ENCODE measurements at regions not wholly inside any gene's neighbourhood (a gene's known extent, or its start where the extent isn't known, plus 50 kb on each side); places are given as distances from the start of the nearest gene placed in this dataset.

DNA sequence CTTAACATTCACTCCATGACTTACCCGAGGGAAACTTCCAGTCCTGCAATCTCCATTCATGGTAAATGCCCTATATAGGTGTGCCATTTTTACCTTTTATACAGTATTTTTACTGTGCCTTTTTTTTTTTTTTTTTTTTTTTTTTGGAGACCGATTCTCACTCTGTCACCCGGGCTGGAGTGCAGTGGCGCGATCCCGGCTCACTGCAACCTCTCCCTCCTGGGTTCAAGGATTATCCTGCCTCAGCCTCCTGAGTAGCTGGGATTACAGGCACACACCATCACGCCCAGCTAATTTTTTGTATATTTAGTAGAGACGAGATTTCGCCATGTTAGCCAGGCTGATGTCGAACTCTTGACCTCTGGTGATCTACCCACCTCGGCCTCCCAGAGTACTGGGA lies 124.4 kb upstream of the PLPPR4 start:
- WGBS (ENCODE audit: extremely low coverage, insufficient coverage, low lambda C conversion rate): no CpG with 5 or more reads among the region's 11 CpGs
- no peak overlapping the region for H3K23ac ChIP-seq (ENCODE audit: low read length)

DNA sequence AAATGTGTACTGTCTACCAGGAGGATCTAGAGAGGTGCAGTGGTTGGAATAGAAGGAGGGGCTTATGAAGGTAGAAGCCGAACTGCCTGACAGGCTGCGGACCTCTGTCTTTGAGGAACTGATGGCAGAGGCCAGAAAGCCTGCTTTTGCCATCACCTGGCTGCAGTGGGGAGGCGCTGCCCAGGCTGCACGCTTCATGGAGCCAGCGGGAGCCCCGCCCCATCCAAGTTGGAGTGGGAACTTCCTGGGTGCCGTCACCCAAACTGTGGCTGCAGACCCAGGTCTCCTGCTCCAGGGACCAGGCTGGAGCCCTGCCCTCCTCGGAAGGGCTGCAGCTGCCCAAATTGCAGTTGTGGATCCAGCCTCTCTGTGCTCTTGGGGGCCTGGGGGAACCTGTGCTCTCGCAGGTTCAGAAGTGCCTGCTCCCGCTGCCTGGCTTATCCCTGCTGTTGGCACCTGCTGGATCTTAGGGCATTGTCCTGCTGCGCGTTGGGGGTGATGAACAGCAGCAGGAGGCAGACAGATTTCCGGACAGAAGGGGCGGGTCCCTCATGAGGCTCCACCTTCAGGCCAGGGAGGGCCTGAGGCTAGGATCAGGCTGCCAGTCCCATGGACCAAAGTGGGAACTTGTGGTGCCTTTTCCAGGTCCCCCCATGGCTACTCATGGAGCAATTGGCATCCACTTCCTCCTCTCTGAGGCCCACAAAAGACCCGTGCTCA lies 118.0 kb upstream of the PLPPR4 start:
- no peaks in the 10 kb centered on the region for H3K36me3 ChIP-seq (ENCODE audit: control insufficient read depth, insufficient read depth, low read length)
- no peaks in the 10 kb centered on the region for H3K79me1 ChIP-seq (ENCODE audit: low read length)
- no peak overlapping the region for H2AK5ac ChIP-seq (ENCODE audit: low read length)
- H2BK5ac ChIP-seq (ENCODE audit: low read length): no peak overlapping the region
- H3K79me2 ChIP-seq (ENCODE audit: control insufficient read depth, insufficient read depth, low read length): no peaks in the 10 kb centered on the region
- H3K9ac ChIP-seq (ENCODE audit: low read length): no peak overlapping the region
- no peak overlapping the region for H2BK15ac ChIP-seq (replicated peaks; ENCODE audit: low read depth)
- H3K27me3 ChIP-seq (ENCODE audit: insufficient read depth, low read length, poor library complexity): no peaks in the 10 kb centered on the region
- no peak overlapping the region for H3K23ac ChIP-seq (ENCODE audit: low read length)
- H3K4me1 ChIP-seq (ENCODE audit: control insufficient read depth, low read depth, low read length): no peaks in the 10 kb centered on the region
- no peak overlapping the region for H3K56ac ChIP-seq (ENCODE audit: low read length)
- H2BK120ac ChIP-seq (ENCODE audit: low read depth, low read length): no peak overlapping the region
- H4K5ac ChIP-seq (ENCODE audit: low read length): no peak overlapping the region
- no peak overlapping the region for H3K27ac ChIP-seq (ENCODE audit: low read depth, low read length)
- WGBS (ENCODE audit: extremely low coverage, insufficient coverage, low lambda C conversion rate): no CpG with 5 or more reads among the region's 15 CpGs
- no peak overlapping the region for H3K4ac ChIP-seq (ENCODE audit: low read depth, low read length)
- no peak overlapping the region for H3K4me3 ChIP-seq (ENCODE audit: low read length)
- DNase-seq: no peak
- H3K4me2 ChIP-seq (ENCODE audit: low read length): no peak overlapping the region
- H3K18ac ChIP-seq (ENCODE audit: low read length): no peak overlapping the region
- H4K8ac ChIP-seq (ENCODE audit: low read depth, low read length): no peak overlapping the region

More for the DNA sequence above, 124.4 kb upstream of the PLPPR4 start:
- no peak overlapping the region for H2AK5ac ChIP-seq (ENCODE audit: low read length)
- H3K18ac ChIP-seq (ENCODE audit: low read length): no peak overlapping the region
- H3K4me1 ChIP-seq (ENCODE audit: control insufficient read depth, low read depth, low read length): no peaks in the 10 kb centered on the region
- no peak overlapping the region for H3K56ac ChIP-seq (ENCODE audit: low read length)
- no peak overlapping the region for H2BK5ac ChIP-seq (ENCODE audit: low read length)
- H3K4ac ChIP-seq (ENCODE audit: low read depth, low read length): no peak overlapping the region
- no peaks in the 10 kb centered on the region for H3K79me2 ChIP-seq (ENCODE audit: control insufficient read depth, insufficient read depth, low read length)
- H3K27ac ChIP-seq (ENCODE audit: low read depth, low read length): no peak overlapping the region
- H3K4me3 ChIP-seq (ENCODE audit: low read length): no peak overlapping the region
- H2BK120ac ChIP-seq (ENCODE audit: low read depth, low read length): no peak overlapping the region
- no peaks in the 10 kb centered on the region for H3K36me3 ChIP-seq (ENCODE audit: control insufficient read depth, insufficient read depth, low read length)
- no peaks in the 10 kb centered on the region for H3K79me1 ChIP-seq (ENCODE audit: low read length)
- H3K4me2 ChIP-seq (ENCODE audit: low read length): no peak overlapping the region
- H4K8ac ChIP-seq (ENCODE audit: low read depth, low read length): no peak overlapping the region
- no peaks in the 10 kb centered on the region for H3K27me3 ChIP-seq (ENCODE audit: insufficient read depth, low read length, poor library complexity)
- no peak overlapping the region for H3K9ac ChIP-seq (ENCODE audit: low read length)
- no peak for DNase-seq
- no peak overlapping the region for H2BK15ac ChIP-seq (replicated peaks; ENCODE audit: low read depth)
- no peak overlapping the region for H4K5ac ChIP-seq (ENCODE audit: low read length)

DNA sequence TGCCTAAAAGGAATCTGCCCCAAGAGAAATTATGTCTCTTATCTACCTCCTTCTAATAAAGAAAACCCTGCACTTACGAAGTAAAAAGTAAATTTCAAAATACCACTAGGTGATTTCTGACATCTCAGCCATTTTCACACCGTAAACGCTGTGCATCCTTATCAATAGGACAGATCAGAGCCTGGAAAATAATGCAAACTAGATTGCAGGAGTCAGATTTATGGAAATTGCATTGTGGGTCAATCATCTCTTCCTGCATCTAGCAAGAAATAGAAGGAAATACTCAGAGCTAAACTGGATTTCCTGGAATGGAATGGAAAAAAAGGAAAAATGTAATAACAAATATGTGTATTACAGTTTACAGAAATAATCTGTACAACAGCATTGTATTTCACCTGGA lies 114.3 kb upstream of the PLPPR4 start:
- no peak overlapping the region for H3K4me2 ChIP-seq (ENCODE audit: low read length)
- DNase-seq: no peak
- H2BK15ac ChIP-seq (replicated peaks; ENCODE audit: low read depth): no peak overlapping the region
- no peak overlapping the region for H3K27ac ChIP-seq (ENCODE audit: low read depth, low read length)
- H3K79me1 ChIP-seq (ENCODE audit: low read length): no peaks in the 10 kb centered on the region
- H3K79me2 ChIP-seq (ENCODE audit: control insufficient read depth, insufficient read depth, low read length): no peaks in the 10 kb centered on the region
- H3K23ac ChIP-seq (ENCODE audit: low read length): no peak overlapping the region
- H2BK5ac ChIP-seq (ENCODE audit: low read length): no peak overlapping the region
- H3K36me3 ChIP-seq (ENCODE audit: control insufficient read depth, insufficient read depth, low read length): no peaks in the 10 kb centered on the region
- no peaks in the 10 kb centered on the region for H3K27me3 ChIP-seq (ENCODE audit: insufficient read depth, low read length, poor library complexity)
- no peak overlapping the region for H4K5ac ChIP-seq (ENCODE audit: low read length)
- no peak overlapping the region for H2AK5ac ChIP-seq (ENCODE audit: low read length)
- no peak overlapping the region for H3K4me3 ChIP-seq (ENCODE audit: low read length)
- H3K9ac ChIP-seq (ENCODE audit: low read length): no peak overlapping the region
- no CpG with 5 or more reads among the region's 3 CpGs for WGBS (ENCODE audit: extremely low coverage, insufficient coverage, low lambda C conversion rate)
- H4K8ac ChIP-seq (ENCODE audit: low read depth, low read length): no peak overlapping the region
- H3K4me1 ChIP-seq (ENCODE audit: control insufficient read depth, low read depth, low read length): no peaks in the 10 kb centered on the region
- no peak overlapping the region for H3K4ac ChIP-seq (ENCODE audit: low read depth, low read length)
- no peak overlapping the region for H3K56ac ChIP-seq (ENCODE audit: low read length)
- no peak overlapping the region for H3K18ac ChIP-seq (ENCODE audit: low read length)
- H2BK120ac ChIP-seq (ENCODE audit: low read depth, low read length): no peak overlapping the region

DNA sequence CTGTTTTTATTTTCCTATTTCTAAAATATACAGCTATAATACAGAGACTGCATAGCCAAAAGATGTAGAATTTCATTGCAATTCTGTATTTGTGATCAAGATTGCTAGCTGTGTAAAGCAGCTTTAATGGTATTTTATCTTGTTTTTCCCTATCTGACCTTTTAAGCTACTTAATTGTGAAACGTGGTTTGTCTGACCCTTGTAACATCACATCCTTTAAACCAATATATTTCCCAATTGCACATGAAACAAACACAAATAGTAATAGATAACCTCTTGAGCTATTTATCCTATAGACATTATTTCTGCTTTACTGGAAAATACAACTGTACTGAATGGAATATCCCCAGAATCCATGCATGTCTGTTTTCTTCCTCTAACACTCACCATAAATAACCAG lies 112.2 kb upstream of the PLPPR4 start:
- Histone ChIP-seq H3K18ac (ENCODE audit: low read length) (no peak overlapping the region), H3K4ac (ENCODE audit: low read depth, low read length) (no peak overlapping the region), H3K27ac (ENCODE audit: low read depth, low read length) (no peak overlapping the region), H2BK5ac (ENCODE audit: low read length) (no peak overlapping the region), H3K9ac (ENCODE audit: low read length) (no peak overlapping the region), H2BK15ac (replicated peaks; ENCODE audit: low read depth) (no peak overlapping the region), H2AK5ac (ENCODE audit: low read length) (no peak overlapping the region), H3K27me3 (ENCODE audit: insufficient read depth, low read length, poor library complexity) (no peaks in the 10 kb centered on the region), H3K79me2 (ENCODE audit: control insufficient read depth, insufficient read depth, low read length) (no peaks in the 10 kb centered on the region), H4K8ac (ENCODE audit: low read depth, low read length) (no peak overlapping the region), H3K56ac (ENCODE audit: low read length) (no peak overlapping the region), H3K4me3 (ENCODE audit: low read length) (no peak overlapping the region), H2BK120ac (ENCODE audit: low read depth, low read length) (no peak overlapping the region), H3K4me1 (ENCODE audit: control insufficient read depth, low read depth, low read length) (no peaks in the 10 kb centered on the region), H3K23ac (ENCODE audit: low read length) (no peak overlapping the region), H3K36me3 (ENCODE audit: control insufficient read depth, insufficient read depth, low read length) (no peaks in the 10 kb centered on the region), H3K4me2 (ENCODE audit: low read length) (no peak overlapping the region), H3K79me1 (ENCODE audit: low read length) (no peaks in the 10 kb centered on the region), H4K5ac (ENCODE audit: low read length) (no peak overlapping the region)
- WGBS (ENCODE audit: extremely low coverage, insufficient coverage, low lambda C conversion rate): no CpG with 5 or more reads among the region's 1 CpG
- DNase-seq: no peak

DNA sequence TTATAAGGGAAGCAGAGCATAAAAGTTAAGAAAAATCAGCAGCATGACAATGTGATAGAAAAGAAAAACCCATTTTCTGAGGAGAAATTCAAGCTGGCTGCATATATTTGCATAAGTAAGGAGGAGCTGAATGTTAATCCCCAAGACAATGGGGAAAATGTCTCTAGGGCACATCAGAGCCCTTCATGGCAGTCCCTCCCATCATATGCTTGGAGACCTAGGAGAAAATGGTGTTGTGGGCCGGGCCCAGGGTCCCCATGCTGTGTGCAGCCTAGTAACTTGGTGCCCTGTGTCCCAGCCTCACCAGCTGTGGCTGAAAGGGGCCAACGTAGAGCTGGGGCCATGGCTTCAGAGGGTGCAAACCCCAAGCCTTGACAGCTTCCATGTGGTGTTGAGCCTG lies 100.6 kb upstream of the PLPPR4 start:
- H3K4me3 ChIP-seq (ENCODE audit: low read length): no peak overlapping the region
- no CpG with 5 or more reads among the region's 2 CpGs for WGBS (ENCODE audit: extremely low coverage, insufficient coverage, low lambda C conversion rate)
- H4K5ac ChIP-seq (ENCODE audit: low read length): no peak overlapping the region
- no peak overlapping the region for H2BK15ac ChIP-seq (replicated peaks; ENCODE audit: low read depth)
- no peak overlapping the region for H3K56ac ChIP-seq (ENCODE audit: low read length)
- H3K4me2 ChIP-seq (ENCODE audit: low read length): no peak overlapping the region
- no peaks in the 10 kb centered on the region for H3K27me3 ChIP-seq (ENCODE audit: insufficient read depth, low read length, poor library complexity)
- no peaks in the 10 kb centered on the region for H3K4me1 ChIP-seq (ENCODE audit: control insufficient read depth, low read depth, low read length)
- no peak overlapping the region for H2BK120ac ChIP-seq (ENCODE audit: low read depth, low read length)
- H3K23ac ChIP-seq (ENCODE audit: low read length): no peak overlapping the region
- H3K79me1 ChIP-seq (ENCODE audit: low read length): no peaks in the 10 kb centered on the region
- DNase-seq: no peak
- H3K79me2 ChIP-seq (ENCODE audit: control insufficient read depth, insufficient read depth, low read length): no peaks in the 10 kb centered on the region
- H3K9ac ChIP-seq (ENCODE audit: low read length): no peak overlapping the region
- H2AK5ac ChIP-seq (ENCODE audit: low read length): no peak overlapping the region
- H4K8ac ChIP-seq (ENCODE audit: low read depth, low read length): no peak overlapping the region
- no peak overlapping the region for H3K18ac ChIP-seq (ENCODE audit: low read length)
- H2BK5ac ChIP-seq (ENCODE audit: low read length): no peak overlapping the region
- no peak overlapping the region for H3K27ac ChIP-seq (ENCODE audit: low read depth, low read length)
- H3K36me3 ChIP-seq (ENCODE audit: control insufficient read depth, insufficient read depth, low read length): no peaks in the 10 kb centered on the region
- H3K4ac ChIP-seq (ENCODE audit: low read depth, low read length): no peak overlapping the region

DNA sequence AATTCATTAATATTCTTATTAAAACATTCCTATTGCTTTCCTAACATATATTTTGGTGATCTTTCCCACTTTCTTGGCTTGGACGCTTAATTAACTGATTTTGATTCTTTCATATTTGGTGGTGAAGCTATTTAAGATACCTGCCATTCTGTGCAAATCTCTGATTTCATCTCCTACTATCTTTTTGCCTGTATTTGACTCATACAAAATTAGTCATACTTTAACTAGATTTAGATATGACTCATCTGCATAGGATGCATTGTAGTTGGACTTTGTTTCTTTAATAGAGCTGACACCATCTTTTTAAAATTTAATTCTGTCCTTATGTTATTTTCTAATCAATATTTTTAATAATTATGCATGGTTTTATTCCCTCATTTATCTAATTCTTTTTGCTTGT lies 93.8 kb upstream of the PLPPR4 start:
- Histone ChIP-seq H3K56ac (ENCODE audit: low read length) (no peak overlapping the region), H2BK5ac (ENCODE audit: low read length) (no peak overlapping the region), H3K27me3 (ENCODE audit: insufficient read depth, low read length, poor library complexity) (no peaks in the 10 kb centered on the region), H3K79me1 (ENCODE audit: low read length) (no peaks in the 10 kb centered on the region), H3K4me2 (ENCODE audit: low read length) (no peak overlapping the region), H2BK120ac (ENCODE audit: low read depth, low read length) (no peak overlapping the region), H3K23ac (ENCODE audit: low read length) (no peak overlapping the region), H3K9ac (ENCODE audit: low read length) (no peak overlapping the region), H3K4me1 (ENCODE audit: control insufficient read depth, low read depth, low read length) (no peaks in the 10 kb centered on the region), H3K4me3 (ENCODE audit: low read length) (no peak overlapping the region), H3K4ac (ENCODE audit: low read depth, low read length) (no peak overlapping the region), H3K27ac (ENCODE audit: low read depth, low read length) (no peak overlapping the region), H3K79me2 (ENCODE audit: control insufficient read depth, insufficient read depth, low read length) (no peaks in the 10 kb centered on the region), H4K8ac (ENCODE audit: low read depth, low read length) (no peak overlapping the region), H2BK15ac (replicated peaks; ENCODE audit: low read depth) (no peak overlapping the region), H4K5ac (ENCODE audit: low read length) (no peak overlapping the region), H3K36me3 (ENCODE audit: control insufficient read depth, insufficient read depth, low read length) (no peaks in the 10 kb centered on the region), H2AK5ac (ENCODE audit: low read length) (no peak overlapping the region), H3K18ac (ENCODE audit: low read length) (no peak overlapping the region)
- no CpG with 5 or more reads among the region's 1 CpG for WGBS (ENCODE audit: extremely low coverage, insufficient coverage, low lambda C conversion rate)
- no peak for DNase-seq
